SK-N-SH (cell line): ENCODE measurements at regions not wholly inside any gene's neighbourhood (a gene's known extent, or its start where the extent isn't known, plus 50 kb on each side); places are given as distances from the start of the nearest gene placed in this dataset.

Source experiments
- CTCF ChIA-PET: fragments of 300-600, 350-600 bp; formaldehyde crosslinking; extraction: SDS; loops from one replicate; lab custom pipeline; 2021; lab: Yijun Ruan, JAX
- POLR2A ChIA-PET: fragments of 350-600 bp; sonication (Branson Sonifier 250); formaldehyde crosslinking; extraction: SDS; loops from one replicate; lab custom pipeline; 2020; ENCODE audit warnings: antibody characterized with exemption, inconsistent platforms; lab: Yijun Ruan, JAX
- DNase-seq: peaks from one replicate; pipeline ENCODE4 v3.0.0; 2012
- H2AFZ ChIP-seq: fragments of 200-600 bp; sonication (generic); 2 replicates; pipeline ENCODE4 v1.8.1; 2016; ENCODE audit warnings: antibody characterized with exemption, mild to moderate bottlenecking, low read depth
- H3F3A ChIP-seq: fragments of 200-600 bp; sonication (generic); replicated peaks from 2 replicates; pipeline ENCODE3; 2016; ENCODE audit warnings: antibody characterized with exemption, mild to moderate bottlenecking; ENCODE audit not compliant: insufficient read depth
- H3K27ac ChIP-seq, 2 experiments: fragments of 200-500 bp in 1 of 2; fragments of 200-600 bp in 1 of 2; sonication (Bioruptor generic) in 1 of 2; sonication (generic), shearing (Covaris generic) in 1 of 2; 2 replicates each; pipeline versions ENCODE4 v1.5.1 to v1.6.1; 2014 to 2016; ENCODE audit warnings: low read depth in 2 of 2, inconsistent platforms in 1 of 2, low read length in 1 of 2, mild to moderate bottlenecking in 1 of 2, mixed read lengths in 1 of 2
- H3K27me3 ChIP-seq: fragments of 200-600 bp; sonication (generic), shearing (Covaris generic); 2 replicates; pipeline ENCODE4 v1.6.1; 2016; ENCODE audit warnings: mixed run types; ENCODE audit not compliant: insufficient read depth
- H3K36me3 ChIP-seq, 2 experiments: fragments of 200-500 bp in 1 of 2; fragments of 200-600 bp in 1 of 2; sonication (Bioruptor generic) in 1 of 2; sonication (generic) in 1 of 2; replicated peaks in 1 of 2; 2 replicates each; pipeline versions ENCODE3 to v1.5.1; 2014 to 2016; ENCODE audit warnings: low read length in 1 of 2, mild to moderate bottlenecking in 1 of 2; ENCODE audit not compliant: insufficient read depth in 2 of 2, control insufficient read depth in 1 of 2
- H3K4me1 ChIP-seq, 2 experiments: fragments of 200-500 bp in 1 of 2; fragments of 200-600 bp in 1 of 2; sonication (Bioruptor generic) in 1 of 2; sonication (generic), shearing (Covaris generic) in 1 of 2; 2 replicates each; pipeline versions ENCODE4 v1.5.1 to v1.6.1; 2014 to 2016; ENCODE audit warnings: low read depth in 1 of 2, low read length in 1 of 2, mixed run types in 1 of 2; ENCODE audit not compliant: insufficient read depth in 2 of 2, control insufficient read depth in 1 of 2
- H3K4me2 ChIP-seq: fragments of 200-600 bp; sonication (generic), shearing (Covaris generic); 2 replicates; pipeline ENCODE4 v1.6.1; 2017; ENCODE audit warnings: mixed run types
- H3K4me3 ChIP-seq, 2 experiments: fragments of 200-500 bp in 1 of 2; fragments of 200-600 bp in 1 of 2; sonication (Bioruptor generic) in 1 of 2; sonication (generic), shearing (Covaris generic) in 1 of 2; 2 replicates each; pipeline versions ENCODE4 v1.5.1 to v1.8.1; 2014 to 2016; ENCODE audit warnings: low read depth in 2 of 2, inconsistent platforms in 1 of 2, low read length in 1 of 2, mild to moderate bottlenecking in 1 of 2, mixed read lengths in 1 of 2, moderate library complexity in 1 of 2
- H3K79me2 ChIP-seq: fragments of 200-600 bp; sonication (generic); 2 replicates; pipeline ENCODE4 v1.8.1; 2017; ENCODE audit warnings: mild to moderate bottlenecking; ENCODE audit not compliant: insufficient read depth
- H3K9ac ChIP-seq: fragments of 200-600 bp; sonication (generic); 2 replicates; pipeline ENCODE4 v1.6.1; 2017; ENCODE audit warnings: mixed run types
- H3K9me2 ChIP-seq: fragments of 200-600 bp; sonication (generic); 2 replicates; pipeline ENCODE4 v1.6.1; 2017; ENCODE audit warnings: mixed run types
- H3K9me3 ChIP-seq: fragments of 200-600 bp; sonication (generic); 2 replicates; pipeline ENCODE4 v1.6.1; 2017; ENCODE audit warnings: mixed run types, mild to moderate bottlenecking, moderate library complexity
- H4K20me1 ChIP-seq: fragments of 200-600 bp; sonication (generic); 2 replicates; pipeline ENCODE4 v1.6.1; 2017; ENCODE audit warnings: mild to moderate bottlenecking, mixed run types; ENCODE audit not compliant: insufficient read depth
- CHD2 ChIP-seq: fragments of 150-350 bp; IDR thresholded peaks from 2 replicates; pipeline ENCODE4 v1.6.1; 2018; ENCODE audit warnings: low read length; ENCODE audit not compliant: partially characterized antibody
- CTCF ChIP-seq: fragments of 200-600 bp; sonication (generic); IDR thresholded peaks from 2 replicates; pipeline ENCODE4 v1.6.1; 2017; ENCODE audit warnings: antibody characterized with exemption, mild to moderate bottlenecking, moderate library complexity
- EZH2phosphoT487 ChIP-seq: fragments of 200-600 bp; sonication (generic); IDR thresholded peaks from 2 replicates; pipeline ENCODE4 v1.6.1; 2017; ENCODE audit warnings: low read depth, mixed run types, mild to moderate bottlenecking, antibody characterized with exemption, moderate library complexity, borderline replicate concordance
- GABPA ChIP-seq: IDR thresholded peaks from 2 replicates; pipeline ENCODE4 v1.4.0; 2012; ENCODE audit warnings: low read depth, mild to moderate bottlenecking
- GATA2 ChIP-seq: sonication (generic); formaldehyde crosslinking; IDR thresholded peaks from 2 replicates; pipeline ENCODE4 v1.5.0; 2020; ENCODE audit warnings: mild to moderate bottlenecking, missing genetic modification reagents
- IRF3 ChIP-seq: fragments of 150-350 bp; IDR thresholded peaks from 2 replicates; pipeline ENCODE4 v1.6.1; 2016; ENCODE audit warnings: mild to moderate bottlenecking, low read depth, low read length
- JUND ChIP-seq: IDR thresholded peaks from 2 replicates; pipeline ENCODE4 v1.4.0; 2012
- MAX ChIP-seq: IDR thresholded peaks from 2 replicates; pipeline ENCODE4 v1.4.0; 2012; ENCODE audit warnings: low read depth
- MXI1 ChIP-seq: IDR thresholded peaks from 2 replicates; pipeline ENCODE4 v1.6.1; 2012; ENCODE audit warnings: mild to moderate bottlenecking, low read depth, low read length, improper control_type of control experiment
- NFIC ChIP-seq: IDR thresholded peaks from 2 replicates; pipeline ENCODE4 v1.4.0; 2012; ENCODE audit warnings: borderline replicate concordance
- NRF1 ChIP-seq: IDR thresholded peaks from 2 replicates; pipeline ENCODE4 v1.6.1; 2012; ENCODE audit warnings: low read depth, mild to moderate bottlenecking, low read length
- RAD21 ChIP-seq: IDR thresholded peaks from 2 replicates; pipeline ENCODE4 v1.6.1; 2012; ENCODE audit warnings: mild to moderate bottlenecking, low read length
- RFX5 ChIP-seq: IDR thresholded peaks from 2 replicates; pipeline ENCODE4 v1.6.1; 2012; ENCODE audit warnings: mild to moderate bottlenecking, improper control_type of control experiment, low read length
- RXRA ChIP-seq: IDR thresholded peaks from 2 replicates; pipeline ENCODE4 v1.4.0; 2012; ENCODE audit warnings: low read depth, mild to moderate bottlenecking, borderline replicate concordance
- SMC3 ChIP-seq: IDR thresholded peaks from 2 replicates; pipeline ENCODE4 v1.6.1; 2012; ENCODE audit warnings: low read depth, low read length, improper control_type of control experiment
- TAF1 ChIP-seq: IDR thresholded peaks from 2 replicates; pipeline ENCODE4 v1.6.1; 2012; ENCODE audit warnings: low read depth, mild to moderate bottlenecking, low read length, moderate library complexity, borderline replicate concordance
- TCF12 ChIP-seq: IDR thresholded peaks from 2 replicates; pipeline ENCODE4 v1.4.0; 2012
- USF1 ChIP-seq: IDR thresholded peaks from 2 replicates; pipeline ENCODE4 v1.4.0; 2012; ENCODE audit warnings: low read depth, borderline replicate concordance
- USF2 ChIP-seq: fragments of 150-350 bp; IDR thresholded peaks from 2 replicates; pipeline ENCODE4 v1.6.1; 2017; ENCODE audit warnings: antibody characterized with exemption, low read length, low read depth, borderline replicate concordance
- ZBTB33 ChIP-seq: IDR thresholded peaks from 2 replicates; pipeline ENCODE4 v1.4.0; 2012; ENCODE audit warnings: low read depth, borderline replicate concordance
- WGBS: methylation state at CpG from one replicate; pipeline ENCODE4 v1.1.6; 2017; ENCODE audit warnings: low lambda C conversion rate; 5-methylcytosine and 5-hydroxymethylcytosine counted together

- POLR2A ChIA-PET, result no interaction called here
- H3K4me2 ChIP-seq, result no peak overlapping the region
- H3K79me2 ChIP-seq, result no peaks in the 10 kb centered on the region
- H4K20me1 ChIP-seq, result no peaks in the 10 kb centered on the region
- H3K36me3 ChIP-seq, result no peaks in the 10 kb centered on the region
- H3K9me2 ChIP-seq, result no peaks in the 10 kb centered on the region
- CTCF ChIA-PET, result interaction anchor here (1.7 kb wide), 1 partner anchor 28 kb away, joined by 3 read pairs; no protein-coding TSS in a partner anchor
- H3K9me3 ChIP-seq, result no peaks in the 10 kb centered on the region
- no peaks in the 10 kb centered on the region; a peak in 1 of 4 replicates for H3K4me1 ChIP-seq
- no peak overlapping the region for H3K9ac ChIP-seq
- H3K27ac ChIP-seq, result no peak overlapping the region
- no peaks in the 10 kb centered on the region for H3K27me3 ChIP-seq
- DNase-seq, result no peak
- H3F3A ChIP-seq, result no peaks in the 10 kb centered on the region
- no peak for TF ChIP-seq RFX5
- TF ChIP-seq MAX, result no peak
- no peak for TF ChIP-seq ZBTB33
- TF ChIP-seq TAF1, result no peak
- no peak for TF ChIP-seq NRF1
- TF ChIP-seq RAD21, result no peak
- TF ChIP-seq CHD2, result no peak
- no peak for TF ChIP-seq RXRA
- no peak for TF ChIP-seq USF2
- H2AFZ ChIP-seq, result no peak overlapping the region
- H3K4me3 ChIP-seq, result no peak overlapping the region
- 32% methylated on average over 4 of the region's 4 CpGs for WGBS
Observed at GRCh38 chr2:70368545-70368944, 66.7 kb upstream of the FAM136A start.

- POLR2A ChIA-PET, result no interaction called here
- TF ChIP-seq USF1, result no peak
- no peak for TF ChIP-seq TCF12
- no peak for TF ChIP-seq EZH2phosphoT487
- no peak for TF ChIP-seq NFIC
- TF ChIP-seq GATA2 (CRISPR knock-in tag), result no peak
- TF ChIP-seq CTCF, result no peak
- TF ChIP-seq IRF3, result no peak
- TF ChIP-seq TAF1, result no peak
- no peak for TF ChIP-seq MXI1
- no peak for TF ChIP-seq JUND
- no peak for TF ChIP-seq USF2
- TF ChIP-seq CHD2, result no peak
- no peak for TF ChIP-seq GABPA
- TF ChIP-seq SMC3, result no peak
Observed at GRCh38 chr2:70367722-70368323, 66.0 kb upstream of the FAM136A start.

More at GRCh38 chr2:70367722-70368323, 66.0 kb upstream of the FAM136A start:
- WGBS, result 63% methylated on average over 7 of the region's 8 CpGs
- CTCF ChIA-PET, result interaction anchor here (1.7 kb wide), 1 partner anchor 27 kb away, joined by 3 read pairs; no protein-coding TSS in a partner anchor
- DNase-seq, result no peak
- H3K9me3 ChIP-seq, result no peaks in the 10 kb centered on the region
- no peaks in the 10 kb centered on the region for H3K36me3 ChIP-seq
- no peak overlapping the region for H3K4me2 ChIP-seq
- H4K20me1 ChIP-seq, result no peaks in the 10 kb centered on the region
- no peaks in the 10 kb centered on the region for H3K27me3 ChIP-seq
- H3K9me2 ChIP-seq, result no peaks in the 10 kb centered on the region
- no peak overlapping the region for H2AFZ ChIP-seq
- H3K4me1 ChIP-seq, result no peaks in the 10 kb centered on the region; a peak in 1 of 4 replicates
- H3K79me2 ChIP-seq, result no peaks in the 10 kb centered on the region
- H3K27ac ChIP-seq, result no peak overlapping the region
- no peak overlapping the region for H3K4me3 ChIP-seq
- no peak overlapping the region for H3K9ac ChIP-seq
- no peaks in the 10 kb centered on the region for H3F3A ChIP-seq
